HT-29 (cell line): ENCODE measurements at regions not wholly inside any gene's neighbourhood (a gene's known extent, or its start where the extent isn't known, plus 50 kb on each side); places are given as distances from the start of the nearest gene placed in this dataset.

Experiments
- DNase-seq: peaks from one replicate; pipeline ENCODE4 v3.0.0-alpha.2; 2015; ENCODE audit warnings: low spot score

- no peak for DNase-seq
Measured at GRCh38 chr2:2998971-2999370, 378.6 kb downstream of the EIPR1 start.

GRCh38 chr2:2993172-2993692 is 384.4 kb downstream of the EIPR1 start:
- no peak for DNase-seq

- no peak for DNase-seq
Measured at GRCh38 chr2:2992634-2993033, 385.0 kb downstream of the EIPR1 start.

GRCh38 chr2:2985020-2985419 is 392.6 kb downstream of the EIPR1 start:
- no peak for DNase-seq

- DNase-seq: no peak
Measured at GRCh38 chr2:2981000-2981399, 396.6 kb downstream of the EIPR1 start.

GRCh38 chr2:2974982-2975381 is 402.6 kb downstream of the EIPR1 start:
- no peak for DNase-seq

- no peak for DNase-seq
Measured at GRCh38 chr2:2960441-2961133, 417.0 kb downstream of the EIPR1 start.

GRCh38 chr2:2950403-2950952 is 427.1 kb downstream of the EIPR1 start:
- no peak for DNase-seq

GRCh38 chr2:2947406-2947805 is 430.2 kb downstream of the EIPR1 start:
- DNase-seq: no peak

- no peak for DNase-seq
Measured at GRCh38 chr2:2942906-2943305, 434.7 kb downstream of the EIPR1 start.

GRCh38 chr2:2942225-2942624 is 435.4 kb downstream of the EIPR1 start:
- no peak for DNase-seq

- no peak for DNase-seq
Measured at GRCh38 chr2:2941205-2941604, 436.4 kb downstream of the EIPR1 start.

GRCh38 chr2:2940702-2941101 is 436.9 kb downstream of the EIPR1 start:
- no peak for DNase-seq

GRCh38 chr2:2940061-2940460 is 437.6 kb downstream of the EIPR1 start:
- no peak for DNase-seq

GRCh38 chr2:2939078-2939795 is 438.4 kb downstream of the EIPR1 start:
- no peak for DNase-seq

GRCh38 chr2:2938481-2938880 is 439.1 kb downstream of the EIPR1 start:
- DNase-seq: no peak

GRCh38 chr2:2935445-2936149 is 442.0 kb downstream of the EIPR1 start:
- DNase-seq: no peak

- DNase-seq: no peak
Measured at GRCh38 chr2:2933426-2933825, 444.2 kb downstream of the EIPR1 start.

GRCh38 chr2:2932692-2933305 is 444.8 kb downstream of the EIPR1 start:
- no peak for DNase-seq

GRCh38 chr2:2932189-2932588 is 445.4 kb downstream of the EIPR1 start:
- no peak for DNase-seq

GRCh38 chr2:2931318-2932075 is 446.1 kb downstream of the EIPR1 start:
- DNase-seq: no peak
